ENCODE measurements at regions not wholly inside any gene's neighbourhood (a gene's known extent, or its start where the extent isn't known, plus 50 kb on each side); places are given as distances from the start of the nearest gene placed in this dataset.
"Not testable (repeated sequence)": the region's sequence is repeated elsewhere in the genome, so short reads cannot be mapped to it uniquely, and the experiment has no call there.

- no peak for DNase-seq (ENCODE audit: low read depth)
- no peak for TF ChIP-seq CTCF (conservative IDR thresholded peaks at IDR 0.05; ENCODE audit: control insufficient read depth, insufficient read depth, low read depth, low read length)
Measured at GRCh38 chr11:112662554-112662953, 298.7 kb upstream of the NCAM1 start.

GRCh38 chr11:112663947-112664634 lies 297.1 kb upstream of the NCAM1 start:
- no peak overlapping the region for H3K4me3 ChIP-seq (ENCODE audit: control insufficient read depth, low read depth, low read length)
- no peak for TF ChIP-seq CTCF (conservative IDR thresholded peaks at IDR 0.05; ENCODE audit: control insufficient read depth, insufficient read depth, low read depth, low read length)
- DNase-seq (ENCODE audit: low read depth), result no peak

More at GRCh38 chr11:112662554-112662953, 298.7 kb upstream of the NCAM1 start:
- H3K4me3 ChIP-seq (ENCODE audit: control insufficient read depth, low read depth, low read length), result no peak overlapping the region

GRCh38 chr11:112665291-112665690 lies 295.9 kb upstream of the NCAM1 start:
- no peak overlapping the region for H3K4me3 ChIP-seq (ENCODE audit: control insufficient read depth, low read depth, low read length)
- no peak for DNase-seq (ENCODE audit: low read depth)
- no peak for TF ChIP-seq CTCF (conservative IDR thresholded peaks at IDR 0.05; ENCODE audit: control insufficient read depth, insufficient read depth, low read depth, low read length)

- DNase-seq (ENCODE audit: low read depth), result no peak
- H3K4me3 ChIP-seq (ENCODE audit: control insufficient read depth, low read depth, low read length), result no peak overlapping the region
- TF ChIP-seq CTCF (conservative IDR thresholded peaks at IDR 0.05; ENCODE audit: control insufficient read depth, insufficient read depth, low read depth, low read length), result no peak
Measured at GRCh38 chr11:112666253-112666652, 295.0 kb upstream of the NCAM1 start.

- DNase-seq (ENCODE audit: low read depth), result no peak
- TF ChIP-seq CTCF (conservative IDR thresholded peaks at IDR 0.05; ENCODE audit: control insufficient read depth, insufficient read depth, low read depth, low read length), result no peak
- H3K4me3 ChIP-seq (ENCODE audit: control insufficient read depth, low read depth, low read length), result no peak overlapping the region
Measured at GRCh38 chr11:112670806-112671570, 290.2 kb upstream of the NCAM1 start.

- DNase-seq (ENCODE audit: low read depth); H3K4me3 ChIP-seq (ENCODE audit: control insufficient read depth, low read depth, low read length): not testable (repeated sequence)
Measured at GRCh38 chr11:112673401-112673800, 287.8 kb upstream of the NCAM1 start.

- TF ChIP-seq CTCF (conservative IDR thresholded peaks at IDR 0.05; ENCODE audit: control insufficient read depth, insufficient read depth, low read depth, low read length), result no peak
- no peak for DNase-seq (ENCODE audit: low read depth)
- no peak overlapping the region for H3K4me3 ChIP-seq (ENCODE audit: control insufficient read depth, low read depth, low read length)
Measured at GRCh38 chr11:112685111-112685510, 276.1 kb upstream of the NCAM1 start.
